GM18507 (cell line): ENCODE measurements at regions not wholly inside any gene's neighbourhood (a gene's known extent, or its start where the extent isn't known, plus 50 kb on each side); places are given as distances from the start of the nearest gene placed in this dataset.
A peak's percentile ranks its signal among the peaks of the same experiment; 100 is the strongest.

ENCODE experiments used
- DNase-seq: peaks from one replicate; pipeline ENCODE4 v3.0.0; 2011; ENCODE audit warnings: low read depth; ENCODE audit not compliant: insufficient read length; ENCODE audit errors: extremely low spot score
- FAIRE-seq: peaks from 2 replicates; lab custom pipeline; 2011; peaks lifted over from hg19 to GRCh38; lab: Jason Lieb, UNC

DNA sequence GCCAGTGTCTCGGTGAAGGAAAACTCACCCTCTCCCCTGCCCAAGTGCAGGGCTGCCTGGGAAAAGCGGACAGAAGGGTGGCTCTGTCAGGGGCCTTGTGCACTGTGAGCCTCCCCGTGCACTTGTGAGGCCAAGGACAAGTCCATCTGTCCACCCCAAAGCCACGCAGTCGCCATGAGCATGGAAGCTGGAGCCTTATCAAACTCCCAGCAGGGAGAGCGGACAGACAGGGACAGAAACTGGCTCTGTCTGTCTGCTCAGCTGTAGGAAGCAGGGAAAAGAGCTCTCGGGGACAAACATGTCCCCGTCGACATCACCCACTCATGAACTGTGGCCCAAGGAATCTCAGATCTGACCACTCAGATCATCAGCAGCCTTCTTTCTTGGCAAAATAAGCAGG is 1385.4 kb downstream of the TBC1D22A start:
- FAIRE-seq (no peak), DNase-seq (no peak)

DNA sequence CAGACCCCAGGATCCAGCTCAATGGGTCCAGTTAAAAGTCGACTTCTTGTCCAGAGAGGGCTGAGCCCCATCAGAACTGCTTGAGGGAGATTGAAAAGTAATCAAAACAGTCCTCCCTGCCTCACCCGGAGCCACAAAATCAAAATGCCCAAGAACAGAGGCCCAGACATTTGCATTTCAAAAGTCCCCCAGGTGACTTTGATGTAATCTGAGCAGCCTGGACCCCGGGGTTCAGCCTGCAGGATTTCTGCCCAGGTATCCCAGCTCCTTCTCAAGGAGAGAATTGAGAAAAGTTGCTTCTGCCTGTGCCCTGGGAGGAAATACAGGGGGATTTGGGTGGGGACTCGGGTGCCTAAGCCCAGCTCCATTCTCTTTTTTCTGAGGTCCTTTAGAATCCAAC is 1385.0 kb downstream of the TBC1D22A start:
- FAIRE-seq, result no peak

DNA sequence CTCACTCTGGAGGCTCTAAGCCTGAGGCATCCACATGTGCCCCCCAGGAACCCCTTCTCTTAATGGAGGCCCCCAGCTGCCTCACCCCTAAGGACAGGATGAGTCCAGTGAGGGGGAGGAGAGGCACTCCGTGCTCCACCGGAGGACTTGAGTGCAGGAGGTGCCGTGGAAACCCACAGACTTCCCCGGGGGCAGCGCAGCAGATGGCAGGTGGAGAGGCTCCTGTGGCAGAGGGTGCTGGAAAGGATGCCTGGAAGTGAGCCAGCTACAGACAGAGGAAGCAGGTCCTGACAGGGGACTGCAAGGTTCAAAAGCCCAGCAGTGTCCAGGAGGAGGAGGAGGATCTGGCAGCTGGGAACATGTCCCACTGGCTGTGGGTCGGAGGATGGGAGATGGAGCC is 1384.0 kb downstream of the TBC1D22A start:
- DNase-seq (no peak), FAIRE-seq (no peak)

More for the DNA sequence above, 1385.0 kb downstream of the TBC1D22A start:
- no peak for DNase-seq

DNA sequence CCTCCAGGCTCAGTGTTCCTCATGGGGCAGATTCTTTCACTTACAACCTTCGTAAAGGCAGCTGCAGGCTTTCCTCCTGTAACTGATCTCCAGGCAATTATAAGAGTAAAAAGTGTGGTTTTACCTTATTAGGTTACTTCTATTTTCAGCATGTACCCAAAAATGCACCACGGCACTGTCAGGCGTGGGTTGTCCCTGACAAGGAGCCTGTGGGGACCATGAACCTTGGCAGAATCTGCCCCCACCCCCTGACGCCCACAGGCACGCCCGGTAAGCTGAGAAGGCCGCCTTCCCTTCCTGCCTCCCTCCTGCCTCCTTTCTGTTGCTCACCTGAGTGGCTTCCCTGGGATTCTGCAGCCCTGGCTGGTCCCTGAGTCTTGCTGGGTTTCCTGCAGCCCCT is 1383.3 kb downstream of the TBC1D22A start:
- FAIRE-seq, result no peak

DNA sequence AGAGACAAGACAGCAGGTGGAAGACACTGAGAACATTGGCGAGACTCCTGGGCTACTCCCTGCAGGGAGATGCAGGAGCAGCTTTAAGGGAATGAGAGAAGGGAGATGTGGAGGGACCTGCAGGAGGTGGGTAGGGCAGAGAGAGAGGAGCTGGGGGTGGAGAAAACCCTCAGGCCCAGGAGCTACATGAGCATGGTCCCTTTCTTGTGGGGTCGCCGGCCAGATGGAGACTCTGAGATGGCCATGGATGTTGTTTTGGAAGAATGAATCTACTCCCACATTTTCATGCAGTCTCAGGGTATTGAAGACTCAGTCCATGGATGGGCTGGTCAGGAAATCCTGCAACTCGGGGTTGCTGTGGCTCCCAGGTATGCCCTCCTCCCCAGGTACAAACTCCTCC is 1381.9 kb downstream of the TBC1D22A start:
- DNase-seq (no peak), FAIRE-seq (no peak)

More for the DNA sequence above, 1383.3 kb downstream of the TBC1D22A start:
- no peak for DNase-seq

DNA sequence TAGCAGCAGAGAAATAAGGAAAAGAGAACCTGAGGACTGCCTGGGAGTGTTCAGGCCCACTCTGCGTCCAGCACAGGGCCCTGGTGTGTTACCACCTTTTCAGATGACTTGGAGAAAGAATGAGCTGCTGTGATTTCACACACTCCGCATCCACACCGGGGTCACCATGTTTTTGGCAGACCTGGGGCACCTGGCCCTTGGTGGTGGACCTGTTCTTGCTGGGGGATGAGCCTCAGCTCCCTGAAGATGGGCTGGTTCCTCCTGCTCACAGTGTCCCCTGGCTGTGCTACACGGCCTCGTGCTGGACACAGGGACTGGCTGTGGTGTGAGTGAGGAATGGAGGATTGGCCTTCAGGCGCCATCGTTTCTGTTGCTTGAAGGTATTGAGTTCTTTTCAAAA is 1381.4 kb downstream of the TBC1D22A start:
- FAIRE-seq (no peak), DNase-seq (no peak)

DNA sequence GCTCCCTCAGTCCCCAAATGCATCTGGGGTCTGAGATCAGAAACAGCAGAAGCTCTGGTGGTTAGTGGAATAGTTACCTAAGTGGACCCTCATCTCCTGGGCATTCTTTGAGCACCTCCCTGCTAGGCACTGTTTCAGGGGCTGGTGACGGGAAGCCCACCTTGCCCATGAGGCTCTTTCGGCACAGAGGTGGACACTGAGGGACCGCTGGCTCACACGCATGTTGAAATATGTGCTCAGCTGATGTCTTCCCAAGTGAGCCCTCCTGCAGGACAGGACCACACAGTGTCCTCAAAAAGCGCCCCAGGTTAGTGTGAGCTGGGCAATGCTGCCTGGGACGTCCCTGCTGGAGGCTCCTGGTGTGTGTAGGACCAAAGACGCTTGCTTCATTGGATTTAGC is 1379.9 kb downstream of the TBC1D22A start:
- no peak for FAIRE-seq
- no peak for DNase-seq

DNA sequence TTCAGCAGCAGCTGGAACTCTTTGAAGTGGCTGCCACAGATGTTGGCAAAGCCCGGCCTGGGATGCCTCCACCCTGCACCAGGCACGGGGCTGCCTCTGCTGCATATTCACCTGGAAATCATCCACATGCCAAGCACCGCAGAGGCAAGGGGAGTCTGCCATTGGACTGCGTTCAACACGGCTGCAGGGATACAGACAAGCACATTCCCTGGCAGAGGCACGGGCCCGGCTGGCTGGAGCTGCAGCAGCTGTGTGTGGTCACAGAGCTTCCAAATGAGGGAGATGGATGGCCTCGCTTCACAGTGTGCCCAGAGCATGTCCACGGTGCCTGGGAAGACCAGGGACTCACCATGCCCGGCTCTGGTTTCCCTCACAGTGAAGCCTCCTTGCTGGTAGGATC is 1378.9 kb downstream of the TBC1D22A start:
- FAIRE-seq (no peak), DNase-seq (no peak)

DNA sequence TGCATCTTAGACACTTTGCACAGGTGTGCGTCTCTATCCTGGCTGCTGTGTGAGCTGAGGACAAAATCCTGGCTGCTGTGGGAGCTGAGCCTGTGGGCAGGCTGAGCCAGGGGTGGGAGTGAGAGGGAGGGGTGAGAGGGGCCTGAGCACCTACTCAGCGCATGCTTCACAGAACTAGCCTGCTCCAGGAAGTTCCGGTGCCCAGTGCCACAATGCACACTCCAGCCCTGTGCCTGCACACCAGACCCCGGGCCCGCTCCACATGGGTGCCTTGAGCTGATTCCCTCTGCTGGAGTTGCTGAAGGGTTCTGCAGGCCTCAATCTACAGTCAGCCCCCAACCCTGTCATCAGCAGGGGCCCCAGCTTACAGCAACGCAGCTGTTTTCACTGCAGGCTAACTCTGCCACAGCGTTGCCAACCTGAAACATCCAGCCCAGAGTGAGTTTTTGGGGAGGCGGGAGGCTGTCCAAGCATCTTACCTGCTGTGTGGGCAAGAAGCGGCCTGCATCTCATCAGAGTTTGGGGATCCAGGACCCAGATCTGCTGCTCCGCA is 1377.9 kb downstream of the TBC1D22A start:
- no peak for FAIRE-seq

DNA sequence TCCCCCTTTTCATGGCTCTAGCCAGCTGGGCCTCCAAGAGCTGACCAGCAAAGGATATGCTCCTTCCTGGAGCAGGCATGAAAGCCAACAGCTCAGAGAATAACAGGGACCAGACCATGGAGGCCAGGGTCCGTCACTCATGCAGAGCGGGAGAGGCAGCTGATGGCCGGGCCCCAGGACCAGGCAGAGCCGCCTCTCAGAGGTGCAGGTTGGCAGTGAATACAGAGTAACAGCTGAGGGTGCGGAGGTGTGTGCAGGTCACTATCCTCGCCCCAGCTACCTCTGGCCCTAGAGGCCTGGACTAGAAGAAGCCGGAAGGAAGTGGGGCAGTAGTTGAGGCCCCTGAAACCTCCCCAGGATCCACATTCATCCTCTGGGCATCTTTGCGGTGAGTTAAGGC is 1377.3 kb downstream of the TBC1D22A start:
- FAIRE-seq, result no peak
- no peak for DNase-seq

More for the DNA sequence above, 1377.9 kb downstream of the TBC1D22A start:
- no peak for DNase-seq

DNA sequence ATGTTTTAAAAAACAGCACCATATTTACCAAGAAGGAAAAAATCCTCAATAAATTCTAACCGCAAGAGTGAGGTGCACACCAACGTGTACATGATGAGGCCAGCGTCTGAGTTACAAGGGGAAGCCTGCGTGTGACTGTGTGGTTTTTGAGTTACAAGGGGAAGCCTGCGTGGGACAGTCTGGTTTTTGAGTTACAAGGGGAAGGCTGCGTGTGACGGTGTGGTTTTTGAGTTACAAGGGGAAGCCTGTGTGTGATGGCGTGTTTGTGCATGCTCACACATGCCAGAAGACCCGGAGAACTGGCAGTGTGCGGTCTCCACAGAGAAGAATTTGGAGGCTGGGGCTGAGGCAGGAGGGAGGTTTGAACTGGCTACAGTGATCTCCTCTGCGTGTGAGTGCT is 1376.4 kb downstream of the TBC1D22A start:
- DNase-seq, result no peak
- FAIRE-seq, result peak; percentile 57

DNA sequence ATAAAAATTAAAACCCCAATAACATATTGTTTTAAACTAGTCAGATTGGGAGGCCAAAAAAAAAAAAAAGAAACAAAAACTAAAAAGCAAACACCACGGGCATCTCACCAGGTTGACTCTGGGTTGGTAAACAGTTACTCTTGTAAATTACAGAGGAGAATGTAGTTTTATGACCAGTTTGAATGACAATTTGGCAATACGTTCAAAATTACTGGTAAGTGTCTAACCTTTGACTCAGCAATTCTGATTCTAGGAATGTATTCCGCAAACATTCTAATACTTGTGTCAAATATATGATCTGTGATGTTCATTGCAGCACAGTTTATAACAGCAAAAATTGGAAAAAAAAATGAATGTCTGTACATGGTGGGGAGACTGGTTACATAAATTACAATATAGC is 1376.0 kb downstream of the TBC1D22A start:
- FAIRE-seq, result no peak
- no peak for DNase-seq

DNA sequence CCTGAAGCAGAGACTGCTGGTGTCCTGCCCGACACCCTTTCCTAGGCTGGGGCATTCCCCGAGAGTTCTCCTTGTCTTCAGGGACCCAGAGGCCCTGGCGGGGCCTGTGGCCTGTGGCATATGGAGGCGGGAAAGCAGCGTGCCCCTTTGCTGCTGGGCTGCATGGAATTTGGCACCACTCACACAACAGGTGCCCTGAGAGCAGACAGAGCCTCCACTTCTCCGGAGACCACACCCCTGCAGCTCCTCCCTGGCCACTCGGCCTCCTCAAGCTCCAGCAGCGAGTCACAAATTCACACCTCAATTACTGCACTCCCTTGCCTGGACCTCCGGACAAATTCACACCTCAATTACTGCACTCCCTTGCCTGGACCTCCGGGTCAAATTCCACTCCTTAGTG is 1375.2 kb downstream of the TBC1D22A start:
- no peak for FAIRE-seq
- no peak for DNase-seq

DNA sequence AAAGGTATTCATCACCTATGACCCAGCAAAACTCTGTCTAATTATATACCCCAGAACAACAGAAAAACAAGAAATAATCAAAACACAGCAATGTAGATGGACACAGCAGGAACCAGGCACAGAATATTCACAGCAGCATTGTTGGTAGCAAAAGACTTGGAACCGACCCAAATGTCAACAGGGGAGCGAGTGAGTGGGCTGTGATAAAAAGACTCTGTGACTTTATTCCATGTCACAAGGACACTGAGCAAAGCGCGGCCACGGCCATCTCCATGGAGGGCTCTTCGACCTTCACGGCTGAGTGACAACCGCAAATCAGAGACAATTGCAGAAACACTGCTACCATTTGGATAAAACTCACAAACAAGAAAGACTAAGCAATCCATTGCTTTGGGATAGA is 1373.1 kb downstream of the TBC1D22A start:
- FAIRE-seq (no peak), DNase-seq (no peak)

DNA sequence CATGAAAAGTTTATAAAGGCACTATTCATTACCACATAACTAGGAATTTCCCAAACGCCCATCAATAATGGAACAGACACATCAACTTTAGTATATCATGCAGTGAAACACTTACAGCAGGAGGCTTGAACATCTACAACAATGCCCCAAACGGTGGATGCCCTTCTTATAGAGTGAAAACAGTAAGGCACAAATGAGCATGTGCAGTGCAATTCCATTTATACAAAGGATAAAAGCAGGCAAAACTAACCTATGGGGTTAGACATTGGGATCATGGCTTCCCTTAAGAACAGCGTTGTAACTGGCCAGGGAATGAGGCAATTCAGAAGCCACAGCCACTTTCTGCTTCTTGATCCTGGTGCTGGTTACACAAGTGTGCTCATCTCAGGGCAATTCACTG is 1363.0 kb downstream of the TBC1D22A start:
- DNase-seq, result no peak
- FAIRE-seq, result no peak

DNA sequence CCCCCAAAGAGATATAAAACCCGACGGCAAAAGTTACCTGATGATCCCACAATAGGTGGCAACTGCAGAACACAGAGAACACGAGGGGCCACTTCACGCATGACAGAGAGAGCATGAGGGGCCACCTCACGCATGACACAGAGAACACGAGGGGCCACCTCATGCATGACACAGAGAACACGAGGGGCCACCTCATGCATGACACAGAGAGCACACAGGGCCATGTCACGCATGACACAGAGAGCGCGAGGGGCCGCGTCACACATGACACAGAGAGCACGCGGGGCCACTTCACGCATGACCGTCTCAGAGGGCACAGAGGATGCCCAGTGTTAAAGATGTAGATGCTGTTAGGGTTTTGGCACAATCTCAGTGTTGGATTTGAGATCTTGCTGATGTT is 1359.5 kb downstream of the TBC1D22A start:
- no peak for FAIRE-seq
- DNase-seq, result no peak

DNA sequence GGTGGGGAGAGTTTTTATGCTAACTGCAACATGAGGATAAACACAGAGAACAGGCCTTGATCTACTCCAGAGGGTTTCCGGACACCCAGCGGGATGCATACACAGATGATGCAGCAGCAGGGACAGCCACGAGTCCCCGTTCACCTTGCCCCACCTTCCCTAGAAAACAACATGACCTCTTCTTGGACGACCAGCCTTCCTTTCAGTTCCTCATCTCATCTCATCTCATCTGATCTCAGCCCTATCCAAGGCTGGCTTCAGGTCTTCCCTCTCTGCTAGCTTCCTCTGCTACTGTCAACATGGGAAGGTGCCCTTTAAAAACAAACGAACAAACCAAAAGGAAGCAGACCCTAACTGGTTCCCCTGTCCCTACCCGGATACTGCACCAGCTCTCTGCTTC is 1356.2 kb downstream of the TBC1D22A start:
- no peak for DNase-seq
- FAIRE-seq, result peak; percentile 56

DNA sequence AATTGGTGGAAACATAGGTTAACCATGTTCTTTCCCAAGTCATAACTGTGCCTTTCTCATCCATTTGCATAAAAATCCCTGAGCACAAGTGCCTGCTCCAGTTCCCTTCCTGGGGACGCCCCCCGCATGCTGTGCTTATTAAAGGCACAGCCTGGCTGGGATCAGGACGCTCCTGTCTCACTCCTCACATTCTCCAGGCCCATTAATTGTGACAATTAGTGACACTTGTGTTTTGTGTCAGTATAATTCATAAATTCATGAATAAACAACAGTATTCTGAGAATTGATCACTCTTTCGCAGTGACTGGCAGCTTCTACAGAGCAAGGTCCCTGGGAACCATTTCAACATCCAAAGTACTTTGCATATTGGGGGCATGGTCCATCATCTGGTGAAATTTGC is 1354.4 kb downstream of the TBC1D22A start:
- DNase-seq, result no peak
- no peak for FAIRE-seq

DNA sequence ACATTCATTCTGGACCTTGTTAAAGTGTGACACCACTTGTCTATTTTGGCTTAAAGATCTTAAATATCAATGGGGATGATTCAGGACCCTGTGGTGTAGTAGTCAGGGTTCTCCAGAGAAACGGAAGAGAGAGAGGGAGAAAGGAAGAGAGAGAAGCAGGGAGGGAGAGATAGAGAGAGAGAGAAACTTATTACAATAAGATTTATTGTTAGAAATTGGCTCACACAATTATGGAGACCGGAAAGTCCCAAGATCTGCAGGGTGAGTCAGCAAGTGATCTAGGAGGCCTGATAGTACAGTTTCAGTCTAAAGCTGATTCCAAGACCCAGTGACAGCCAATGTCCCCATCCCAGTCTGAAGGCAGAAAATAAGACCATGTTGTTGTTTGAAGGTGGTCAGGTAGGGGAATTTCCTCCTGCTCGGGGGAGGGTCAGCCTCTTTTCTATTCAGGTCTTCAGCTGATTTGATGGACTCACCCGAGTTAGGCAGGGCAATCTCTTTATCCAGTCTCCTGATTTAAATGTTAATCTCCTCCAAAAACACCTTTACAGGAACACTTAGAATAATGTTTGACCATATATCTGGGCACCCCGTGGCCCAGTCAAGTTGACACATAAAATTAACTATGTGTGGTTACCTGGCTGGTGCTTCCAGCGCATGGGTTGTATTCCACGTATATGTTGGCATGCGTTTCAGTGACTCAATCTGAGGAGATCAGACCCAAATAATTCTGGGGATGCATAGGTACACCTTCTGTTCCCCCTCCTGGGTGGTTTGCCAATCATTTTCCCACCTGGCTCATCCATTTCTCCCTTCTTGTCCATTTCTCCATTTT is 1350.5 kb downstream of the TBC1D22A start:
- FAIRE-seq (peak; percentile 50), DNase-seq (no peak)

DNA sequence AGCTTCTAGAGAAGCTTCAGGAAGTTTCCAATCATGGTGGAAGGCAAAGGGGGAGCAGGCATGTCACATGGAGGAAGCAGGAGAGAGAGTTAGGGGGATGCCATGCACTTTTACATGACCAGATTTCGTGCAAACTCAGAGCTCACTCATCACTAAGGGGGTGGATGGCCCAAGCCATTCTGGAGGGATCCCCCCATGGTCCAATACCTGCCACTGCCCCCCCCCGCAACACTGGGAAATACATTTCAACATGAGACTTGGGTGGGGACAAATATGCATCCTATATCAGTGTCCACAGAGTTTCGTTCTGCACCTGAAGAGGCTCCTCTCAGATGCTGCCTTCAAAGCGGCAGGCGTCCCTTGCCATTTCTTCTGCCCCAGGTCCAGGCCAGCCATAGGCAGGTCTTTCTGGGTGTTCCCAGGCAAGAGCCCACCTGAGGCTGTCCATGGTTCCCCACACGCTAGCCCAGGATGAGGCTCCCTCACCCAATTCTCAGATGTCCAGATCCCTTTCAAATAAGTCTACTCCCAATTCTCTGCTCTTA is 1344.3 kb downstream of the TBC1D22A start:
- no peak for DNase-seq

DNA sequence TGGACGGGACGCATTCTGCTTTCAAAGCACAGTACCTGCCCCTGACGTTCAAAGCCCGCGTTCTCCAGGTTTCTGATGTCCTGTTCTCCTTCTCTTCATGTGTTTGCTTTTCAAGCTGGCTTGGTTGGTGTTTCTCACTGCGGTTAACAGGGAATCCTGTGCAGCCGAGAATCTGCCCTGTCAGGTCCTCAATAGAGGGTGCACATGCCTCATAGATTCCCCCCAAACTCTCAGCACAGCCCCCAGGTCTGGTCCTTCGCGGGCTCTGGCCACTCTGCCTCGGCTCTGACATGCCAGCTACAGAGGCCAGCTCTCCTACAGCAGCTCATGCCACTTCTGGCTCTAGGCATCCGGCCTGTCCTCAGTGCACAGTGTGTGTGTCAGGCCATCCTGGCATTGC is 1343.8 kb downstream of the TBC1D22A start:
- FAIRE-seq, result no peak
- no peak for DNase-seq

More for the DNA sequence above, 1344.3 kb downstream of the TBC1D22A start:
- no peak for FAIRE-seq
